Esophagus squamous epithelium (tissue), 5 donors: ENCODE measurements at regions not wholly inside any gene's neighbourhood (a gene's known extent, or its start where the extent isn't known, plus 50 kb on each side); places are given as distances from the start of the nearest gene placed in this dataset.
"Not testable (repeated sequence)": the region's sequence is repeated elsewhere in the genome, so short reads cannot be mapped to it uniquely, and the experiment has no call there.

Experiments
- DNase-seq: peaks from one replicate; lab custom pipeline; 2025; lab: John Stamatoyannopoulos, UW
- H3K27ac ChIP-seq, 4 donors: fragments of 200-600 bp; sonication (generic); one replicate each; pipeline ENCODE4 v1.5.1; 2016 to 2019; ENCODE audit warnings: mild to moderate bottlenecking in 1 of 4
- H3K27me3 ChIP-seq, 4 donors: fragments of 200-600 bp; sonication (generic); 1 replicate in 3 of 4; 2 replicates in 1 of 4; pipeline versions ENCODE4 v1.5.1 to v1.6.0; 2017 to 2021; ENCODE audit warnings: antibody characterized with exemption in 1 of 4
- H3K36me3 ChIP-seq, 3 donors: fragments of 200-600 bp; sonication (generic); one replicate each; pipeline ENCODE4 v1.5.1; 2016 to 2019
- H3K4me1 ChIP-seq, 3 donors: fragments of 200-600 bp; sonication (generic); one replicate each; pipeline ENCODE4 v1.5.1; 2017 to 2019
- H3K4me3 ChIP-seq, 4 donors: fragments of 200-600 bp; sonication (generic); 1 replicate in 3 of 4; 2 replicates in 1 of 4; pipeline ENCODE4 v1.5.1; 2016 to 2019; ENCODE audit warnings: mild to moderate bottlenecking in 2 of 4, moderate library complexity in 1 of 4
- H3K9me3 ChIP-seq, 3 donors: fragments of 200-600 bp; sonication (generic); one replicate each; pipeline ENCODE4 v1.5.1; 2016 to 2019
- POLR2A ChIP-seq, 4 donors: fragments of 450-650 bp; IDR thresholded peaks; one replicate each; pipeline ENCODE4 v1.6.1; 2017; ENCODE audit warnings: antibody characterized with exemption in 4 of 4, mild to moderate bottlenecking in 4 of 4, moderate library complexity in 3 of 4
- WGBS, 2 donors: methylation state at CpG; one replicate each; pipeline ENCODE4 v1.1.5; 2018; 5-methylcytosine and 5-hydroxymethylcytosine counted together
- intact Hi-C: fragments of 100-400 bp; cut with DNase I; formaldehyde crosslinking; loops from one replicate; pipeline ENCODE4 v1.15.0; 2022
- TF ChIP-seq, protein P1 (sequence below), 6 experiments: fragments of 450-650 bp in 4 of 6; fragments of 200-600 bp in 2 of 6; sonication (generic) in 2 of 6; IDR thresholded peaks; one replicate each; pipeline ENCODE4 v1.5.1; 2016 to 2019; ENCODE audit warnings: antibody characterized with exemption in 6 of 6, mild to moderate bottlenecking in 4 of 6, moderate library complexity in 4 of 6
- donor health status: DM: yes; HTN: yes; CAD: no.

DNA sequence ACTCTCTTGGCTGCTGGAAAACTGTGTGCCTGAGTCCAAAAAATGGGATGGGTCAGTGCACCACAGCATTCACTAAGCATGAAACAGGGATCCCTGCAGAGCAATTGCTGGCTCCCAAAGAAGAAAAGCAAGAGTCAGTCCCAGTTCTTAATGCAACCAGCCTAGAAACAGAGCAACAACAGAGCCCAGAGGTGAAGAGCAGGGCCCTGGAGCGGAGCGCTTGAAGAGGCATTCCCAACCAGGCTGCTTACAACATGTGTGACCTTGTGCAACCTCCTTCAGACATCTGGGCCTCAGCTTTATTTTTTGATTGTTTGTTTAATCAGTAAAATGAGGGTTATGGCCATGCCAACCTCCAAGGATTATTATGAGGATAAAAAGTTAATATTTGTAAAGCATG lies 543.7 kb upstream of the COBL start:
- Histone ChIP-seq H3K4me3 (no peak overlapping the region), H3K9me3 (peaks cover 0 to 3% (median 0%) of the 10 kb centered on the region in 3 donors), H3K27me3 (no peaks in the 10 kb centered on the region), H3K4me1 (no peaks in the 10 kb centered on the region), H3K36me3 (no peaks in the 10 kb centered on the region), H3K27ac (no peak overlapping the region)
- TF ChIP-seq, protein P1, sequence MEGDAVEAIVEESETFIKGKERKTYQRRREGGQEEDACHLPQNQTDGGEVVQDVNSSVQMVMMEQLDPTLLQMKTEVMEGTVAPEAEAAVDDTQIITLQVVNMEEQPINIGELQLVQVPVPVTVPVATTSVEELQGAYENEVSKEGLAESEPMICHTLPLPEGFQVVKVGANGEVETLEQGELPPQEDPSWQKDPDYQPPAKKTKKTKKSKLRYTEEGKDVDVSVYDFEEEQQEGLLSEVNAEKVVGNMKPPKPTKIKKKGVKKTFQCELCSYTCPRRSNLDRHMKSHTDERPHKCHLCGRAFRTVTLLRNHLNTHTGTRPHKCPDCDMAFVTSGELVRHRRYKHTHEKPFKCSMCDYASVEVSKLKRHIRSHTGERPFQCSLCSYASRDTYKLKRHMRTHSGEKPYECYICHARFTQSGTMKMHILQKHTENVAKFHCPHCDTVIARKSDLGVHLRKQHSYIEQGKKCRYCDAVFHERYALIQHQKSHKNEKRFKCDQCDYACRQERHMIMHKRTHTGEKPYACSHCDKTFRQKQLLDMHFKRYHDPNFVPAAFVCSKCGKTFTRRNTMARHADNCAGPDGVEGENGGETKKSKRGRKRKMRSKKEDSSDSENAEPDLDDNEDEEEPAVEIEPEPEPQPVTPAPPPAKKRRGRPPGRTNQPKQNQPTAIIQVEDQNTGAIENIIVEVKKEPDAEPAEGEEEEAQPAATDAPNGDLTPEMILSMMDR (IDR thresholded peaks at IDR 0.05) = no peak
- no peak for TF ChIP-seq POLR2A (IDR thresholded peaks at IDR 0.05)
- no peak for DNase-seq
- WGBS, 2 donors = 81 to 86% methylated on average over 2 of the region's 2 CpGs
- intact Hi-C loops = no loop called here

DNA sequence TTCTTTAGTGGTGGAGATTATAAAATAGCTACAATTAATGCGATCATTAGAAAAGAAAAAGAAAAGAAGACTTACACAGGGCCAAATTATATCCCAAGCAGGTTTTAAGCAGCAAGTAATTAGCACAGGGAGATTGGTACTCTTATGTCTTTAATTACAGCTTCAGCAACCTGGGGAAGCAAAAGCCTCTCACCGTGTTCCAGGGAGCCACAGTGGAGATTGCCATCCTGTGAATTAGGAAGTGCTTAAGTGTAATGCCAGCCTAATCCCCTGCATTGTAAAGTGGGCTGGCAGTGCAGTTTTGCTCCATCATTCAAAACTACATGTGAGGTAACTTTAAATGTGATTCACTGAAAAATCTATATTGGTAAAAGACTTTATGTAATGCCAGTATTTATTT lies 533.5 kb upstream of the COBL start:
- no peak overlapping the region for H3K27ac ChIP-seq
- TF ChIP-seq POLR2A (IDR thresholded peaks at IDR 0.05) = no peak
- TF ChIP-seq, protein P1 (IDR thresholded peaks at IDR 0.05) = no peak
- 58 to 59% methylated on average over 2 of the region's 2 CpGs for WGBS, 2 donors
- no peak overlapping the region for H3K4me3 ChIP-seq
- no peaks in the 10 kb centered on the region for H3K36me3 ChIP-seq
- DNase-seq = no peak
- intact Hi-C loops = no loop called here
- H3K9me3 ChIP-seq = peaks cover 0 to 17% (median 0%) of the 10 kb centered on the region in 3 donors
- no peaks in the 10 kb centered on the region for H3K27me3 ChIP-seq
- H3K4me1 ChIP-seq = no peaks in the 10 kb centered on the region

DNA sequence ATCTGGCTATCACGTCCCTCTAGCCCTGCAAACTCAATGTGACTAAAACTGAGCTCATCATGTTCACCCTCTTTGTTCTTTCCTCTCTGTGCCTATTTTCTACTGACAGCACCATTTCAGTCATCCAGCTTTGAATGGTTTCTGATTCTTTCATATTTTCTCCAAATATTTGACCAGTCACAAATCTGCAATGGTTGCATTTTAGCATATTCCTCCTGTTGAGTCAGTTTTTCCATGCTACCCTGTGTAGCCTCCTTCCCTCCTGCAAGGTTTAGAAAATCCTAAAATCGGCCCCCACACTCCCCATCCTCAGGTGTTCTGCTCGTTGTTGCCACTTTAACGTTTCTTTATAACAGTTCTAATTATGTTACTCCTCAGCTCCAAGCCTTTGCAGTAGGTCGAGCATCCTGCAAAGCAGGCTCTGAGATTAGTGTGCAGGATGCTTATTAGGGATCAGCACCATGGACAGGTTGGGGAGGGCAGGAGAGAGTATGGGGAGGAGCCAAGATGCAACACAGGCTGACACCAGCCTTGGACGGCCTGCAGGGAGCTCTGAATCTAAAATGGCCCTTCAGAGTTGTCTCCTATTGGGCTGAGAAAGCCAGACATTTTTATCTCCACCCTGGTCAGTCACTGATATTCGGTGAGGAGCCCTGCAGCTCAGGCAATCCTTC lies 531.0 kb upstream of the COBL start:
- TF ChIP-seq, protein P1 (IDR thresholded peaks at IDR 0.05) = no peak
- TF ChIP-seq POLR2A (IDR thresholded peaks at IDR 0.05) = no peak
- WGBS, 2 donors = 36 to 45% methylated on average over 5 to 6 of the region's 7 CpGs
- no peaks in the 10 kb centered on the region for H3K36me3 ChIP-seq
- H3K9me3 ChIP-seq = peaks cover 0 to 10% (median 0%) of the 10 kb centered on the region in 3 donors
- no peak overlapping the region for H3K4me3 ChIP-seq
- intact Hi-C loops = no loop called here
- no peak overlapping the region for H3K27ac ChIP-seq
- no peak for DNase-seq
- no peaks in the 10 kb centered on the region for H3K27me3 ChIP-seq
- no peaks in the 10 kb centered on the region for H3K4me1 ChIP-seq

DNA sequence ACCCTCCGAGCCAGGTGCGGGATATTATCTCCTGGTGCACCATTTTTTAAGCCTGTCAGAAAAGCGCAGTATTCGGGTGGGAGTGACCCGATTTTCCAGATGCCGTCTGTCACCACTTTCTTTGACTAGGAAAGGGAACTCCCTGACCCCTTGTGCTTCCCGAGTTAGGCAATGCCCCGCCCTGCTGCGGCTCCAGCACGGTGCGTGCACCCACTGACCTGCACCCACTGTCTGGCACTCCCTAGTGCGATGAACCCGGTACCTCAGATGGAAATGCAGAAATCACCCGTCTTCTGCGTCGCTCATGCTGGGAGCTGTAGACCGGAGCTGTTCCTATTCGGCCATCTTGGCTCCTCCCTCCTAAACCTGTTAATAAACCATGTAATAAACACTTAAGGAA lies 522.5 kb upstream of the COBL start:
- H3K27ac ChIP-seq, H3K36me3 ChIP-seq, H3K4me3 ChIP-seq, H3K27me3 ChIP-seq, H3K4me1 ChIP-seq, DNase-seq, H3K9me3 ChIP-seq, intact Hi-C loops: not testable (repeated sequence)
- 83% methylated on average over 6 to 7 of the region's 18 CpGs for WGBS, 2 donors

DNA sequence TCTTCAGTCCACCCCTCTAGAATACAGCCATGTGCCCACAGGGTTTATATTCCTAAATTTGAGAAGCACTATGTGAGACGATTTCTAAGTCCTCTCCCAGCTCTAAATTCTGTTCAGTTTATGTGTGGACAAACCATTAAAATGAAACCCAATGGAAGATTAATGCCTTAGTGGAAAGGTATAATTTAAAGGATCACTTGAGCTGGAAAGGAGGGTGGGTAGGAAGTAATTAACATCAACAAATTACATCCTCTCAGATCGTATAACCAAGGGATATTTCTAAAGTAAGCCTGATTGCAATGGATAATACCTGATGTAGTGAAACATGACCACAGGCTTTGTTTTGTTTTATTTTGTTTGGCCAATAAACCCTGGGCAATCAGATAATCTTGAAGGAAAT lies 511.0 kb upstream of the COBL start:
- 41 to 61% methylated on average over 2 of the region's 2 CpGs for WGBS, 2 donors
- no peaks in the 10 kb centered on the region for H3K9me3 ChIP-seq
- H3K27me3 ChIP-seq = no peaks in the 10 kb centered on the region
- H3K4me1 ChIP-seq = no peaks in the 10 kb centered on the region
- no peaks in the 10 kb centered on the region for H3K36me3 ChIP-seq
- no peak for TF ChIP-seq POLR2A (IDR thresholded peaks at IDR 0.05)
- TF ChIP-seq, protein P1 (IDR thresholded peaks at IDR 0.05) = no peak
- no peak overlapping the region for H3K27ac ChIP-seq
- intact Hi-C loops = no loop called here
- DNase-seq = no peak
- H3K4me3 ChIP-seq = no peak overlapping the region

DNA sequence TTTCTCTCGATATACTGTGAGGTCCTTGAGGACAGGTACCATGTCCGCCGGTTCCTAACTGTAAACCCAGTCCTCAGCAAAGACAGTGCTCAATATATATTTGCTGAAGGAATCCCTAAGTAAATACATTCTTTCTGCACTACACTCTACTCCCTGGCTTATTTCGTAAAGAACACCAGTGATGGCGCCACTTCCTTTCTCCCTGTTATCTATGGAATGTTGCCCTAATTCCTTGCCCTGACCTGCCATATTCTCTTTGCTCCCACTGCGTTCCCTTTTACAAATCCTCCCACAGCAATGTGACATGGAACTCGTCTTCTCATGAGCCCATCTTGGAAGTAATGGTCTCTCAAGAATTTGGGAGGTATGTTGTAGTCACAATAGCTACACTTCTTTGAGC lies 507.4 kb upstream of the COBL start:
- intact Hi-C loops = no loop called here
- no peak for DNase-seq
- no peak for TF ChIP-seq POLR2A (IDR thresholded peaks at IDR 0.05)
- TF ChIP-seq, protein P1 (IDR thresholded peaks at IDR 0.05) = no peak
- no peak overlapping the region for H3K27ac ChIP-seq
- H3K27me3 ChIP-seq = no peaks in the 10 kb centered on the region
- WGBS, 2 donors = 62 to 76% methylated on average over 7 of the region's 7 CpGs
- H3K36me3 ChIP-seq = no peaks in the 10 kb centered on the region
- no peak overlapping the region for H3K4me3 ChIP-seq
- H3K4me1 ChIP-seq = no peaks in the 10 kb centered on the region
- H3K9me3 ChIP-seq = no peaks in the 10 kb centered on the region
